ENCODE measurements at regions not wholly inside any gene's neighbourhood (a gene's known extent, or its start where the extent isn't known, plus 50 kb on each side); places are given as distances from the start of the nearest gene placed in this dataset.

- no peaks in the 10 kb centered on the region for H3K79me2 ChIP-seq (ENCODE audit: control insufficient read depth, insufficient read depth, low read length)
- no peak overlapping the region for H3K9ac ChIP-seq (replicated peaks; ENCODE audit: extremely low read depth, insufficient read depth, low read length)
- intact Hi-C loops (cut with micrococcal nuclease) (no loop called here), dilution Hi-C loops (cut with MboI; ENCODE audit: extremely low pct_ligation_motif_present, low sequenced_read_pairs) (no loop called here)
- POLR2A ChIA-PET, result no interaction called here
- H4K20me1 ChIP-seq (replicated peaks; ENCODE audit: control insufficient read depth, extremely low read depth, insufficient read depth, low read length), result no peaks in the 10 kb centered on the region
- no peak for TF ChIP-seq GATA2 (IDR thresholded peaks at IDR 0.05; ENCODE audit: insufficient read depth, insufficient read length, low read depth, low read length)
- TF ChIP-seq FOS (IDR thresholded peaks at IDR 0.05; ENCODE audit: borderline replicate concordance, insufficient read depth, low read length), result no peak
- no peak for TF ChIP-seq JUN (IDR thresholded peaks at IDR 0.05; ENCODE audit: borderline replicate concordance, insufficient read depth, insufficient read length, low read depth)
- no peak for TF ChIP-seq MAX (IDR thresholded peaks at IDR 0.05; ENCODE audit: insufficient read depth, insufficient read length)
- TF ChIP-seq EZH2 (IDR thresholded peaks at IDR 0.05; ENCODE audit: borderline replicate concordance, low read depth, low read length, severe bottlenecking), result no peak
- TF ChIP-seq POLR2AphosphoS5 (IDR thresholded peaks at IDR 0.05; ENCODE audit: insufficient read depth, low read depth, low read length), result no peak
- no peak for TF ChIP-seq MYC (IDR thresholded peaks at IDR 0.05; ENCODE audit: low read depth, low read length)
- BruUV-seq (replicated peaks), result no TSS peak
- H3K27me3 ChIP-seq (ENCODE audit: control insufficient read depth in 2 of 2, insufficient read depth in 2 of 2, low read length in 2 of 2), result no peaks in the 10 kb centered on the region
- H3K4me1 ChIP-seq (ENCODE audit: control insufficient read depth, extremely low read depth, insufficient read depth, low read length), result no peaks in the 10 kb centered on the region
- FAIRE-seq (no peak), DNase-seq (ENCODE audit: low read depth, low spot score) (no peak)
- H3K9me1 ChIP-seq (replicated peaks; ENCODE audit: control insufficient read depth, extremely low read depth, insufficient read depth, low read length), result no peaks in the 10 kb centered on the region
- CTCF ChIA-PET, result no interaction called here
- H3K9me3 ChIP-seq (replicated peaks; ENCODE audit: control insufficient read depth, insufficient read depth, low read length), result peaks cover 3% of the 10 kb centered on the region
- H2AFZ ChIP-seq (ENCODE audit: low read depth, low read length), result no peak overlapping the region
- H3K4me3 ChIP-seq (replicated peaks in 1 of 3; ENCODE audit: insufficient read depth in 1 of 3, low read depth in 1 of 3, low read length in 3 of 3), result no peak overlapping the region
- no peak overlapping the region for H3K4me2 ChIP-seq (ENCODE audit: insufficient read depth, low read length)
- H3K27ac ChIP-seq (ENCODE audit: insufficient read depth, low read depth, low read length), result no peak overlapping the region
- H3K36me3 ChIP-seq (ENCODE audit: control insufficient read depth in 2 of 2, extremely low read depth in 1 of 2, insufficient read depth in 2 of 2, low read length in 2 of 2), result no peaks in the 10 kb centered on the region
Measured at GRCh38 chr14:82886670-82887069, 1353.0 kb upstream of the SEL1L start.

GRCh38 chr14:82889701-82890100 lies 1356.0 kb upstream of the SEL1L start:
- no peaks in the 10 kb centered on the region for H3K9me3 ChIP-seq (replicated peaks; ENCODE audit: control insufficient read depth, insufficient read depth, low read length)
- TF ChIP-seq MYC (IDR thresholded peaks at IDR 0.05; ENCODE audit: low read depth, low read length) (no peak), JUN (IDR thresholded peaks at IDR 0.05; ENCODE audit: borderline replicate concordance, insufficient read depth, insufficient read length, low read depth) (no peak), EZH2 (IDR thresholded peaks at IDR 0.05; ENCODE audit: borderline replicate concordance, low read depth, low read length, severe bottlenecking) (no peak), CTCF (IDR thresholded peaks at IDR 0.05; ENCODE audit: extremely low read depth in 1 of 2, insufficient read depth in 1 of 2, low read depth in 1 of 2, low read length in 2 of 2) (no peak), MAX (IDR thresholded peaks at IDR 0.05; ENCODE audit: insufficient read depth, insufficient read length) (no peak), GATA2 (IDR thresholded peaks at IDR 0.05; ENCODE audit: insufficient read depth, insufficient read length, low read depth, low read length) (no peak), POLR2A (IDR thresholded peaks at IDR 0.05; ENCODE audit: low read depth, low read length) (no peak), POLR2AphosphoS5 (IDR thresholded peaks at IDR 0.05; ENCODE audit: insufficient read depth, low read depth, low read length) (no peak), FOS (IDR thresholded peaks at IDR 0.05; ENCODE audit: borderline replicate concordance, insufficient read depth, low read length) (no peak)
- no peak for FAIRE-seq
- H3K9me1 ChIP-seq (replicated peaks; ENCODE audit: control insufficient read depth, extremely low read depth, insufficient read depth, low read length), result no peaks in the 10 kb centered on the region
- ChIA-PET CTCF (no interaction called here), POLR2A (no interaction called here)
- H3K36me3 ChIP-seq (ENCODE audit: control insufficient read depth in 2 of 2, extremely low read depth in 1 of 2, insufficient read depth in 2 of 2, low read length in 2 of 2), result no peaks in the 10 kb centered on the region
- no peak overlapping the region for H3K9ac ChIP-seq (replicated peaks; ENCODE audit: extremely low read depth, insufficient read depth, low read length)
- DNase-seq (ENCODE audit: low read depth, low spot score), result no peak
- intact Hi-C loops (cut with micrococcal nuclease), result no loop called here
- BruUV-seq (replicated peaks), result no TSS peak
- H3K4me2 ChIP-seq (ENCODE audit: insufficient read depth, low read length), result no peak overlapping the region
- H2AFZ ChIP-seq (ENCODE audit: low read depth, low read length), result no peak overlapping the region
- no peak overlapping the region for H3K27ac ChIP-seq (ENCODE audit: insufficient read depth, low read depth, low read length)
- no peaks in the 10 kb centered on the region for H3K79me2 ChIP-seq (ENCODE audit: control insufficient read depth, insufficient read depth, low read length)
- no peaks in the 10 kb centered on the region for H4K20me1 ChIP-seq (replicated peaks; ENCODE audit: control insufficient read depth, extremely low read depth, insufficient read depth, low read length)
- dilution Hi-C loops (cut with MboI; ENCODE audit: extremely low pct_ligation_motif_present, low sequenced_read_pairs), result no loop called here
- H3K27me3 ChIP-seq (ENCODE audit: control insufficient read depth in 2 of 2, insufficient read depth in 2 of 2, low read length in 2 of 2), result no peaks in the 10 kb centered on the region
- no peaks in the 10 kb centered on the region for H3K4me1 ChIP-seq (ENCODE audit: control insufficient read depth, extremely low read depth, insufficient read depth, low read length)
- H3K4me3 ChIP-seq (replicated peaks in 1 of 3; ENCODE audit: insufficient read depth in 1 of 3, low read depth in 1 of 3, low read length in 3 of 3), result no peak overlapping the region
